ENCODE measurements at regions not wholly inside any gene's neighbourhood (a gene's known extent, or its start where the extent isn't known, plus 50 kb on each side); places are given as distances from the start of the nearest gene placed in this dataset.

- TF ChIP-seq CTCF (IDR thresholded peaks at IDR 0.05) (no peak), EZH2phosphoT487 (IDR thresholded peaks at IDR 0.05) (no peak), EZH2 (IDR thresholded peaks at IDR 0.05) (no peak)
Observed at GRCh38 chr1:191519519-191519918, 638.7 kb upstream of the RGS18 start.
